ENCODE measurements at regions not wholly inside any gene's neighbourhood (a gene's known extent, or its start where the extent isn't known, plus 50 kb on each side); places are given as distances from the start of the nearest gene placed in this dataset.

- H3K4me3 ChIP-seq (replicated peaks in 1 of 3; ENCODE audit: insufficient read depth in 1 of 3, low read depth in 2 of 3, low read length in 3 of 3) = no peak overlapping the region
- no peaks in the 10 kb centered on the region for H4K20me1 ChIP-seq (ENCODE audit: insufficient read depth, low read length)
- BruUV-seq (replicated peaks) = no TSS peak
- FAIRE-seq (no peak), ATAC-seq (no peak), DNase-seq (ENCODE audit: low spot score) (no peak)
- H3K79me2 ChIP-seq (ENCODE audit: insufficient read depth, low read length) = no peaks in the 10 kb centered on the region
- ChIA-PET POLR2A (no interaction called here), CTCF (ENCODE audit: low intra/inter-chr PET ratio, low total read pairs) (no interaction called here)
- H3K4me1 ChIP-seq (ENCODE audit: insufficient read depth, low read length) = no peaks in the 10 kb centered on the region
- no peak overlapping the region for H2AFZ ChIP-seq (ENCODE audit: low read length)
- TF ChIP-seq ZNF724P (CRISPR knock-in tag; IDR thresholded peaks at IDR 0.05; ENCODE audit: borderline replicate concordance) (no peak), ATF3 (CRISPR knock-in tag; IDR thresholded peaks at IDR 0.05) (no peak), RXRA (CRISPR knock-in tag; IDR thresholded peaks at IDR 0.05) (no peak)
- H3K36me3 ChIP-seq (replicated peaks in 1 of 2; ENCODE audit: control insufficient read depth in 1 of 2, insufficient read depth in 2 of 2, low read length in 2 of 2) = no peaks in the 10 kb centered on the region
- H3K9ac ChIP-seq (ENCODE audit: insufficient read depth, low read depth, low read length) = no peak overlapping the region
- no peak overlapping the region for H3K27ac ChIP-seq (ENCODE audit: extremely low read length, insufficient read depth, low read length)
- intact Hi-C loops (cut with micrococcal nuclease; ENCODE audit: unreplicated experiment) = no loop called here
- in situ Hi-C loops (cut with HindIII; ENCODE audit: extremely low pct_ligation_motif_present, low pct_unique_long_range_greater_than_20kb) = no loop called here
- peaks cover 0 to 9% of the 10 kb centered on the region in 2 experiments; a peak in 1 of 5 replicates for H3K27me3 ChIP-seq (ENCODE audit: control insufficient read depth in 1 of 2, insufficient read depth in 2 of 2, low read length in 2 of 2)
- H3K4me2 ChIP-seq (ENCODE audit: low read depth, low read length) = no peak overlapping the region
- H3K9me3 ChIP-seq (ENCODE audit: low read length) = peaks cover 1% of the 10 kb centered on the region; the same call in 1 of the 2 replicates
- 3% methylated on average over 3 of the region's 3 CpGs for WGBS (ENCODE audit: low lambda C conversion rate)
These were observed 70.1 kb upstream of the LDLRAD3 start for GRCh38 chr11:35873721-35874120.

GRCh38 chr11:35874751-35875450 lies 69.0 kb upstream of the LDLRAD3 start:
- ChIA-PET POLR2A (no interaction called here), CTCF (ENCODE audit: low intra/inter-chr PET ratio, low total read pairs) (no interaction called here)
- no peak overlapping the region for H3K9ac ChIP-seq (ENCODE audit: insufficient read depth, low read depth, low read length)
- FAIRE-seq (no peak), ATAC-seq (no peak), DNase-seq (ENCODE audit: low spot score) (no peak)
- 33% methylated on average over 6 of the region's 7 CpGs for WGBS (ENCODE audit: low lambda C conversion rate)
- no peaks in the 10 kb centered on the region for H3K4me1 ChIP-seq (ENCODE audit: insufficient read depth, low read length)
- no peak overlapping the region for H2AFZ ChIP-seq (ENCODE audit: low read length)
- in situ Hi-C loops (cut with HindIII; ENCODE audit: extremely low pct_ligation_motif_present, low pct_unique_long_range_greater_than_20kb) = no loop called here
- intact Hi-C loops (cut with micrococcal nuclease; ENCODE audit: unreplicated experiment) = no loop called here
- no TSS peak for BruUV-seq (replicated peaks)
- H3K4me3 ChIP-seq (replicated peaks in 1 of 3; ENCODE audit: insufficient read depth in 1 of 3, low read depth in 2 of 3, low read length in 3 of 3) = no peak overlapping the region
- H3K9me3 ChIP-seq (ENCODE audit: low read length) = no peaks in the 10 kb centered on the region
- no peak overlapping the region for H3K27ac ChIP-seq (ENCODE audit: extremely low read length, insufficient read depth, low read length)
- H3K79me2 ChIP-seq (ENCODE audit: insufficient read depth, low read length) = no peaks in the 10 kb centered on the region
- no peak overlapping the region for H3K4me2 ChIP-seq (ENCODE audit: low read depth, low read length)
- H3K36me3 ChIP-seq (replicated peaks in 1 of 2; ENCODE audit: control insufficient read depth in 1 of 2, insufficient read depth in 2 of 2, low read length in 2 of 2) = no peaks in the 10 kb centered on the region
- H4K20me1 ChIP-seq (ENCODE audit: insufficient read depth, low read length) = no peaks in the 10 kb centered on the region
- peaks cover 0 to 12% of the 10 kb centered on the region in 2 experiments; a peak in 1 of 5 replicates for H3K27me3 ChIP-seq (ENCODE audit: control insufficient read depth in 1 of 2, insufficient read depth in 2 of 2, low read length in 2 of 2)
- TF ChIP-seq NR2F6 (IDR thresholded peaks at IDR 0.05) (no peak), NR2F6 (CRISPR knock-in tag; IDR thresholded peaks at IDR 0.05) (no peak), ZNF619 (CRISPR knock-in tag; IDR thresholded peaks at IDR 0.05) (no peak), LCORL (IDR thresholded peaks at IDR 0.05) (no peak), LCORL (CRISPR knock-in tag; IDR thresholded peaks at IDR 0.05) (no peak), ZNF275 (CRISPR knock-in tag; IDR thresholded peaks at IDR 0.05; ENCODE audit: borderline replicate concordance) (no peak), MLX (CRISPR knock-in tag; IDR thresholded peaks at IDR 0.05) (no peak), PLSCR1 (CRISPR knock-in tag; IDR thresholded peaks at IDR 0.05; ENCODE audit: borderline replicate concordance) (no peak), ATF3 (CRISPR knock-in tag; IDR thresholded peaks at IDR 0.05) (no peak), ATAD3A (CRISPR knock-in tag; IDR thresholded peaks at IDR 0.05) (no peak), ZNF414 (CRISPR knock-in tag; IDR thresholded peaks at IDR 0.05) (no peak), TAF15 (IDR thresholded peaks at IDR 0.05; ENCODE audit: low read depth, low read length, poor library complexity, severe bottlenecking) (no peak), ZNF761 (CRISPR knock-in tag; conservative IDR thresholded peaks at IDR 0.05) (no peak), ZNF644 (CRISPR knock-in tag; IDR thresholded peaks at IDR 0.05; ENCODE audit: low read depth) (no peak), IKZF1 (IDR thresholded peaks at IDR 0.05) (no peak)
